ENCODE measurements at regions not wholly inside any gene's neighbourhood (a gene's known extent, or its start where the extent isn't known, plus 50 kb on each side); places are given as distances from the start of the nearest gene placed in this dataset.

DNA sequence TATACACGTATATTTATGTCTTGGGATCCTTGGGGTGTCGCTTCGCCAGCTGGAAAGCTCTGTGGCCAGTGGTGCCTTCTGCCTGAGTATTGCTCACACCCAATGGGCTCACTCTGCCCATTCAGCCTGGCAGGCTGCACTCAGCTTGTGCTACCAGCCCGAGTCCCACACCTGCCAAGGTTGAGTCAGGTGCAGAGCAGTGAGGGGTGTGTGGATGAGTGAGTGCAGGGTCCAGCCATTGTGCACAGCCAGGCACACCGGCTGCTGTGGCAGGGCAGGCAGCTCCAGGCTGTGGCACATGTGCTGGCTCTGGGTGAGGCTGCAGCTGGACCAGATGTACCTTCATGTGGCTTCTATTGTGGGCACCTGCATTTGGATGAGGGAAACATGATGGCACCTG lies 496.9 kb upstream of the LINC00305 start:
- no peaks in the 10 kb centered on the region; the same call in 1 of the 2 replicates for H3K9me2 ChIP-seq (replicated peaks; ENCODE audit: insufficient read depth, low read length)
- no peak overlapping the region for H3K4me2 ChIP-seq (ENCODE audit: low read depth, low read length, poor library complexity, severe bottlenecking)
- no peak overlapping the region for H3K27ac ChIP-seq (ENCODE audit: low read depth, low read length)
- H3K9me3 ChIP-seq (ENCODE audit: insufficient read depth, low read length) = peaks cover 5% of the 10 kb centered on the region; the same call in 1 of the 2 replicates
- H3K9ac ChIP-seq (ENCODE audit: low read length) = no peak overlapping the region
- TF ChIP-seq CTCF (IDR thresholded peaks at IDR 0.05; ENCODE audit: insufficient read depth, low read length, poor library complexity, severe bottlenecking) (no peak), EZH2phosphoT487 (conservative IDR thresholded peaks at IDR 0.05; ENCODE audit: low read length) (no peak)
- H3K27me3 ChIP-seq (ENCODE audit: low read length) = no peaks in the 10 kb centered on the region
- H3K79me2 ChIP-seq (ENCODE audit: insufficient read depth, low read length) = no peaks in the 10 kb centered on the region
- no peaks in the 10 kb centered on the region for H4K20me1 ChIP-seq (ENCODE audit: low read depth, low read length)
- H3K36me3 ChIP-seq (ENCODE audit: low read length) = no peaks in the 10 kb centered on the region
- H3F3A ChIP-seq (ENCODE audit: insufficient read depth) = no peaks in the 10 kb centered on the region
- H3K4me3 ChIP-seq (ENCODE audit: insufficient read depth, low read length, poor library complexity, severe bottlenecking) = no peak overlapping the region
- H2AFZ ChIP-seq (ENCODE audit: low read depth, low read length, severe bottlenecking) = no peak overlapping the region

- Histone ChIP-seq H4K20me1 (ENCODE audit: low read depth, low read length) (no peaks in the 10 kb centered on the region), H3F3A (ENCODE audit: insufficient read depth) (no peaks in the 10 kb centered on the region), H3K79me2 (ENCODE audit: insufficient read depth, low read length) (no peaks in the 10 kb centered on the region), H3K27me3 (ENCODE audit: low read length) (no peaks in the 10 kb centered on the region), H3K9ac (ENCODE audit: low read length) (no peak overlapping the region), H3K27ac (ENCODE audit: low read depth, low read length) (no peak overlapping the region), H3K9me2 (replicated peaks; ENCODE audit: insufficient read depth, low read length) (no peaks in the 10 kb centered on the region; the same call in 1 of the 2 replicates), H3K9me3 (ENCODE audit: insufficient read depth, low read length) (no peaks in the 10 kb centered on the region), H3K36me3 (ENCODE audit: low read length) (no peaks in the 10 kb centered on the region), H3K4me3 (ENCODE audit: insufficient read depth, low read length, poor library complexity, severe bottlenecking) (no peak overlapping the region), H3K4me2 (ENCODE audit: low read depth, low read length, poor library complexity, severe bottlenecking) (no peak overlapping the region), H2AFZ (ENCODE audit: low read depth, low read length, severe bottlenecking) (no peak overlapping the region)
- TF ChIP-seq CTCF (IDR thresholded peaks at IDR 0.05; ENCODE audit: insufficient read depth, low read length, poor library complexity, severe bottlenecking) (no peak), EZH2phosphoT487 (conservative IDR thresholded peaks at IDR 0.05; ENCODE audit: low read length) (no peak)
These were observed 490.6 kb upstream of the LINC00305 start for GRCh38 chr18:64639536-64639935.

- Histone ChIP-seq H3K36me3 (ENCODE audit: low read length) (no peaks in the 10 kb centered on the region), H3F3A (ENCODE audit: insufficient read depth) (no peaks in the 10 kb centered on the region), H3K27me3 (ENCODE audit: low read length) (no peaks in the 10 kb centered on the region), H3K9me2 (replicated peaks; ENCODE audit: insufficient read depth, low read length) (no peaks in the 10 kb centered on the region), H3K9me3 (ENCODE audit: insufficient read depth, low read length) (no peaks in the 10 kb centered on the region), H3K4me3 (ENCODE audit: insufficient read depth, low read length, poor library complexity, severe bottlenecking) (no peak overlapping the region), H3K4me2 (ENCODE audit: low read depth, low read length, poor library complexity, severe bottlenecking) (no peak overlapping the region), H3K27ac (ENCODE audit: low read depth, low read length) (no peak overlapping the region), H3K79me2 (ENCODE audit: insufficient read depth, low read length) (no peaks in the 10 kb centered on the region), H3K9ac (ENCODE audit: low read length) (no peak overlapping the region), H2AFZ (ENCODE audit: low read depth, low read length, severe bottlenecking) (no peak overlapping the region), H4K20me1 (ENCODE audit: low read depth, low read length) (no peaks in the 10 kb centered on the region)
- no peak for TF ChIP-seq CTCF (IDR thresholded peaks at IDR 0.05; ENCODE audit: insufficient read depth, low read length, poor library complexity, severe bottlenecking)
- no peak for TF ChIP-seq EZH2phosphoT487 (conservative IDR thresholded peaks at IDR 0.05; ENCODE audit: low read length)
These were observed 472.2 kb upstream of the LINC00305 start for GRCh38 chr18:64620971-64621560.

Measured in SU-DHL-6 (cell line).